ENCODE measurements at regions not wholly inside any gene's neighbourhood (a gene's known extent, or its start where the extent isn't known, plus 50 kb on each side); places are given as distances from the start of the nearest gene placed in this dataset.

DNA sequence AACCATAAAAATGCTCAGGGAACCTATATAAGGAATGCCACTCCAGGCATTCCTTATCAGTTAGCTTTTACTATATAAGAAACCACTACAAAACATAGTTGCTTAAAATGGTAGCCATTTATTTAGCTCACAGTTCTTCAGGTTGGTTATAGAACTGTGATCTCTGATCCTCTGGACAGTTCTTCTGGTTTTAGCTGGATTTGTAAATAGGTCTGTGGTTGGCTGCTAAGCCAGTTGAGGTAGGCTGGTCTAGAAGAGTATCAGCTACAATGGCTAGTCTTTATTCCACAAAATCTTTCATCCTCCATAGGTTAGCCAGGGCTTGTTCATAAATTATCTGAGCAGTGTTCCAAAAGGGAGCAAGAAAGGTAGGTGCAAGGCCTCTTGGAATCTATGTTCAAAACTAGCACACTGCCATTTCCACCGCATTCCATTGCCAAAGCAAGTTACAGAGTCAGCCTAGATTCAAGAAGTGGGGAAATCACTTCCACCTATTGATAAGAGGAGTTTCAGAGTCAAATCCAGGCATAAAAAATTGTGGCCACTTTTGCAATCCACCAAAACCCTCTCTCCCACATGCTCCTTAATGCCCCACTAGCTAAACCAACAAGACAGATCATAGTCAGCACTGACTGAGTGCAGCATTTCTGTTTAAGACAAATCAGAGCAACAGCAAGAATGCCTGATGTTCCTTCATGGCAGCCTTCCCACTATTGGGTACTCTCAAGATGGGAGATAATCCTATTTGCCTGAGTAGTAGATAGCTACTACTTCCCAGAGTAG lies 146.4 kb downstream of the IRS1 start:
- H3K4me1 ChIP-seq (ENCODE audit: control insufficient read depth, insufficient read depth, low read length), result peaks cover 14% of the 10 kb centered on the region
- no peak overlapping the region for H3K27ac ChIP-seq (ENCODE audit: low read length)
- H3K36me3 ChIP-seq (ENCODE audit: control insufficient read depth in 2 of 2, insufficient read depth in 2 of 2, low read length in 2 of 2), result no peaks in the 10 kb centered on the region
- H3K9me3 ChIP-seq (ENCODE audit: control insufficient read depth in 2 of 2, low read length in 2 of 2), result no peaks in the 10 kb centered on the region
- H3K27me3 ChIP-seq (ENCODE audit: control insufficient read depth in 1 of 2, insufficient read depth in 2 of 2, low read length in 2 of 2), result no peaks in the 10 kb centered on the region
- no peak overlapping the region for H3K9ac ChIP-seq (ENCODE audit: low read length in 2 of 2)
- H3K4me3 ChIP-seq (ENCODE audit: low read length in 2 of 2), result no peak overlapping the region

DNA sequence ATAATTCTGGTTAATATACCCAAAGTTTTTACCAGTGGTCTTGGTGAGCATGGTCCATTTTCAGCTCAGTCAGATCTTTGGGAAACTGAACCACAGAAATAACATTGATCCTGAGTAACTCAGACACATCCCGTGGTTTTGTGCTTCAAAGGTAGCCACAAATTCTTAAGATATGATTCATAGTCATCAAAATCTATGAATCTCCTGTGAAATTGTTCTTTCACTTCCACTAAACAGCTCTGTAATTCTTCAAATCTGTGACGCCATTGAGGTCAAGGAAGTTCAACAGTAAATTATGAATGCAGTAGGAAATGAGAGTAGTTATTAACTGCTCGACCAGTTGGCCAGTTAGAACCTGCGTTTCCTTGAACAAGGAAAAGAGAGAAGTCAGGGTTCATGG lies 147.3 kb downstream of the IRS1 start:
- H3K27ac ChIP-seq (ENCODE audit: low read length), result no peak overlapping the region
- H3K4me1 ChIP-seq (ENCODE audit: control insufficient read depth, insufficient read depth, low read length), result peaks cover 14% of the 10 kb centered on the region

DNA sequence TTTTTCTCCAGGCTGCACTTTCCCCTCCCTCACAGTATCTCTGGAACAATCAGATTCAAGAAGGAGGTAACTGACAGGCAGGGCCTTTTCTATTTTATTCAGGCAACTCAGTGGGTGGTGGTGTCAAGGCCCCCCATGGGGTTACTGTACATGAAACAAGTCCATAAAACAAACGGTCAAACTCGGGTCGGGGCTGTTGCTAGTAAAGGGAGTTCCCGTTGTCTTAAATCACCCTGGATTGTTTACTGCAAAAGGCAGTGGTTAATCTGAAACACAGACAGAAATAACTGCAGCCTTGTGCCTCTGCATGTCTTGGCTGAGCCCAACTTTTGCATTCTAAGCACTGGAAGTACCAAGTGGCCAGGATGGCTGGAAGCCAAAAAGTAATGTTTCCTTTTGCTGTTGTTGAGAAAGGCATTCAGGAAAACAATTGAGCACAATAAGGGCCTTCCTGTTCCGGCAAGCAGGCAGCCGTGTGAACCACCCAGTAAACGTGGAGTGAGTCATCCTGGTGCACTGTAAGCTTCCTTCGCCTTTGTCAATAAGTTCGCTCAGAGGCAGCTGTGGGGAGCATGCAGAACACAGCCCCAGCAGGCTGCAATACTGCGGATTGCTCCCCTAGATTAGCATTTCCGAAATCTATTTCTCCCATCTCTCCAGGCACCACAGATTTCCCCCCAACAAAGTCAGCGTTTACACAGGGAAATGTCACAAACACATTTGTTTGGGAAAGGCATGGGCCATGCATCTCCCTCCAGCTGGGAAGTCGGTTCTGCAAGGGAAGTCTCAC lies 149.6 kb downstream of the IRS1 start:
- H3K27me3 ChIP-seq (ENCODE audit: control insufficient read depth in 1 of 2, insufficient read depth in 2 of 2, low read length in 2 of 2), result no peaks in the 10 kb centered on the region
- peak overlapping the region; percentile 48 to 55 for H3K9ac ChIP-seq (ENCODE audit: low read length in 2 of 2)
- H3K4me3 ChIP-seq (ENCODE audit: low read length in 2 of 2), result peak overlapping the region in 1 of 2 donors; percentile 40
- H3K27ac ChIP-seq (ENCODE audit: low read length), result peak overlapping the region; percentile 75
- H3K4me1 ChIP-seq (ENCODE audit: control insufficient read depth, insufficient read depth, low read length), result peaks cover 14% of the 10 kb centered on the region
- no peaks in the 10 kb centered on the region for H3K36me3 ChIP-seq (ENCODE audit: control insufficient read depth in 2 of 2, insufficient read depth in 2 of 2, low read length in 2 of 2)
- H3K9me3 ChIP-seq (ENCODE audit: control insufficient read depth in 2 of 2, low read length in 2 of 2), result no peaks in the 10 kb centered on the region

More for the DNA sequence above, 147.3 kb downstream of the IRS1 start:
- Histone ChIP-seq H3K36me3 (ENCODE audit: control insufficient read depth in 2 of 2, insufficient read depth in 2 of 2, low read length in 2 of 2) (no peaks in the 10 kb centered on the region), H3K9me3 (ENCODE audit: control insufficient read depth in 2 of 2, low read length in 2 of 2) (no peaks in the 10 kb centered on the region), H3K4me3 (ENCODE audit: low read length in 2 of 2) (no peak overlapping the region), H3K27me3 (ENCODE audit: control insufficient read depth in 1 of 2, insufficient read depth in 2 of 2, low read length in 2 of 2) (no peaks in the 10 kb centered on the region), H3K9ac (ENCODE audit: low read length in 2 of 2) (no peak overlapping the region)

DNA sequence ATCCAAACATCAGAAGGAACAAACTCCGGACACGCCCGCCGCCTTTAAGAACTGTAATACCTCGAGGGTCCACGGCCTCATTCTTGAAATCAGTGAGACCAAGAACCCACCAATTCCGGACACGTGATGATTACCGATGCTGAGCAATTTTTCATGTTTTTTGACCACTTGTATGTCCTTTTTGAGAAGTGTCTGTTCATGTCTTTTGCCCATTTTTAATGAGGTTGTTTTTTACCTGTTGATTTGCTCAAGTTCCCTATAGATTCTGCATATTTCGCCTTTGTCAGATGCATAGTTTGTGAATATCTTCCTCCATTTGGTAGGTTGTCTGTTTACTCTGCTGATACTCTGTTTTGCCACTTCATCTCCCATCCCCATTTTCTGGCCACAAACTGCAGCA lies 150.4 kb downstream of the IRS1 start:
- peak overlapping the region in 1 of 2 donors; percentile 40 for H3K4me3 ChIP-seq (ENCODE audit: low read length in 2 of 2)
- H3K4me1 ChIP-seq (ENCODE audit: control insufficient read depth, insufficient read depth, low read length), result peaks cover 18% of the 10 kb centered on the region
- no peaks in the 10 kb centered on the region for H3K27me3 ChIP-seq (ENCODE audit: control insufficient read depth in 1 of 2, insufficient read depth in 2 of 2, low read length in 2 of 2)
- H3K36me3 ChIP-seq (ENCODE audit: control insufficient read depth in 2 of 2, insufficient read depth in 2 of 2, low read length in 2 of 2), result no peaks in the 10 kb centered on the region
- no peaks in the 10 kb centered on the region for H3K9me3 ChIP-seq (ENCODE audit: control insufficient read depth in 2 of 2, low read length in 2 of 2)
- no peak overlapping the region for H3K9ac ChIP-seq (ENCODE audit: low read length in 2 of 2)
- H3K27ac ChIP-seq (ENCODE audit: low read length), result peak overlapping the region; percentile 75

DNA sequence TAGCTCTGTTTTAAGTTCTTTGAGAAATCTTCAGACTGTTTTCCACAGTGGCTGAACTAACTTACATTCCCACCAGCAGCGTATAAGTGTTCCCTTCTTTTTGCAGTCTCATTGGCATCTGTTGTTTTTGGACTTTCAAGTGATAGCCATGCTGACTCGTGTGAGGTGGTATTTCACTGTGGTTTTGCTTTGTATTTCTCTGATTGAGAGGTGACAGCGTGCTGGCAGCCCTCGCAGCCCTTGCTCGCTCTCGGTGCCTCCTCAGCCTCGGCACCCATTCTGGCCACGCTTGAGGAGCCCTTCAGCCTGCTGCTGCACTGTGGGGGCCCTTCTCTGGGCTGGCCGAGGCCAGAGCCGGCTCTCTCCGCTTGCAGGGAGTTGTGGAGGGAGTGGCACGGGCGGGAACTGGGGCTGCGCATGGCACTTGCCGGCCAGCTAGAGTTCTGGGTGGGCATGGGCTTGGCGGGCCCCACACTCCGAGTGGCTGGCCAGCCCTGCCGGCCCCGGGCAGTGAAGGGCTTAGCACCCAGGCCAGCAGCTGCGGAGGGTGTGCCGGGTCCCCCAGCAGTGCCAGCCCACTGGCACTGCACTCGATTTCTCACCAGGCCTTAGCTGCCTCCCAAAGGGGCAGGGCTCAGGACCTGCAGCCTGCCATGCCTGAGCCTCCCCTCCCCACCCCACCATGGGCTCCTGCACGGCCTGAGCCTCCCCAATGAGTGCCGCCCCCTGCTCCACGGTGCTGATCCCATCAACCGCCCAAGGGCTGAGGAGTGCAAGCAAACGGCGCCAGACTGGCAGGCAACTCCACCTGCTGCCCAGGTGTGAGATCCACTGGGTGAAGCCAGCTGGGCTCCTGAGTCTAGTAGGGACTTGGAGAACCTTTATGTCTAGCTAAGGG lies 151.8 kb downstream of the IRS1 start:
- H3K27ac ChIP-seq (ENCODE audit: low read length), result no peak overlapping the region
- H3K27me3 ChIP-seq (ENCODE audit: control insufficient read depth in 1 of 2, insufficient read depth in 2 of 2, low read length in 2 of 2), result no peaks in the 10 kb centered on the region
- no peaks in the 10 kb centered on the region for H3K36me3 ChIP-seq (ENCODE audit: control insufficient read depth in 2 of 2, insufficient read depth in 2 of 2, low read length in 2 of 2)
- H3K9me3 ChIP-seq (ENCODE audit: control insufficient read depth in 2 of 2, low read length in 2 of 2), result no peaks in the 10 kb centered on the region
- peaks cover 22% of the 10 kb centered on the region for H3K4me1 ChIP-seq (ENCODE audit: control insufficient read depth, insufficient read depth, low read length)
- H3K4me3 ChIP-seq (ENCODE audit: low read length in 2 of 2), result no peak overlapping the region
- no peak overlapping the region for H3K9ac ChIP-seq (ENCODE audit: low read length in 2 of 2)

DNA sequence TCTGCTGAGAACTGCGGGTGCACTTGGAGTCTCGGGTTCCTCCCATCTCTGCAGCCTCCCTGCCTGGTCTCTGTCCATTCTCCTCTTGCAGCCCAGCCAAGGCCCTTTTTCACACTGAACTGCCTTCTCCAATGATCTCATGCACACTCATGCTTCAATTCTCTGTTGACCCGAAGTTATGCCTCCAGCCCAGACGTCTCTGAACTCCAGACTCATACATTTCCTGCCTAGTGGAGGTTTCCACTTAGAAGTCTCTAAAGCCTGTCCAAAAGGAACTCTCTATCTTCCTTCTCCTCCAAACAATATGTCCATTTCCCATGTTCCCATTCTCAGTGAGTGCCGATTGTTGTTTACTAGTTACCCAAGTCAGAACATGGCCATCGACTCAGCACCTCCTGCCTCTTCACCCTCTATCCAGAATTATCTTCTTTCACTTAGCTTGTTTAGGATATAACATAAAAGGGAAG lies 155.2 kb downstream of the IRS1 start:
- H3K9ac ChIP-seq (ENCODE audit: low read length in 2 of 2), result no peak overlapping the region

DNA sequence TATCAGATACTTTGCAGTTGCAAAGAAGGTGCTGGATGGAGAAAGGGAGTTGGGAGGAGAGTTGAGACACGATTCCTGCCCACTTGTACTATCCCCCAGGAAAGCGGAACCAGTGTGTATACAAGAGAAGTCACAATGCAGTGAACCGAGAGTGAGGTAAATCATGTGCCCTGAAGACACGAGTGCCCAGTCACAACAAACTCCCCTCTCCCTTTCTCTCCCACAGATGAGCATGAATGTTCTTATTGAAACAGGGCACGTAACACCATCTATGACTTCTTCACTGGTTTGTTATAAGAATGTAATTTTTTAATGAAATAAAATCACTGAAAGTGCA lies 155.7 kb downstream of the IRS1 start:
- peaks cover 9% of the 10 kb centered on the region for H3K4me1 ChIP-seq (ENCODE audit: control insufficient read depth, insufficient read depth, low read length)
- H3K9me3 ChIP-seq (ENCODE audit: control insufficient read depth in 2 of 2, low read length in 2 of 2), result peaks cover 0 to 5% of the 10 kb centered on the region in 2 donors
- H3K4me3 ChIP-seq (ENCODE audit: low read length in 2 of 2), result no peak overlapping the region
- H3K27me3 ChIP-seq (ENCODE audit: control insufficient read depth in 1 of 2, insufficient read depth in 2 of 2, low read length in 2 of 2), result no peaks in the 10 kb centered on the region
- H3K27ac ChIP-seq (ENCODE audit: low read length), result no peak overlapping the region
- H3K9ac ChIP-seq (ENCODE audit: low read length in 2 of 2), result no peak overlapping the region
- H3K36me3 ChIP-seq (ENCODE audit: control insufficient read depth in 2 of 2, insufficient read depth in 2 of 2, low read length in 2 of 2), result no peaks in the 10 kb centered on the region

More for the DNA sequence above, 155.2 kb downstream of the IRS1 start:
- H3K9me3 ChIP-seq (ENCODE audit: control insufficient read depth in 2 of 2, low read length in 2 of 2), result peaks cover 0 to 5% of the 10 kb centered on the region in 2 donors
- no peaks in the 10 kb centered on the region for H3K27me3 ChIP-seq (ENCODE audit: control insufficient read depth in 1 of 2, insufficient read depth in 2 of 2, low read length in 2 of 2)
- no peaks in the 10 kb centered on the region for H3K36me3 ChIP-seq (ENCODE audit: control insufficient read depth in 2 of 2, insufficient read depth in 2 of 2, low read length in 2 of 2)
- peak overlapping the region in 1 of 2 donors; percentile 29 for H3K4me3 ChIP-seq (ENCODE audit: low read length in 2 of 2)
- H3K4me1 ChIP-seq (ENCODE audit: control insufficient read depth, insufficient read depth, low read length), result peaks cover 10% of the 10 kb centered on the region
- no peak overlapping the region for H3K27ac ChIP-seq (ENCODE audit: low read length)

DNA sequence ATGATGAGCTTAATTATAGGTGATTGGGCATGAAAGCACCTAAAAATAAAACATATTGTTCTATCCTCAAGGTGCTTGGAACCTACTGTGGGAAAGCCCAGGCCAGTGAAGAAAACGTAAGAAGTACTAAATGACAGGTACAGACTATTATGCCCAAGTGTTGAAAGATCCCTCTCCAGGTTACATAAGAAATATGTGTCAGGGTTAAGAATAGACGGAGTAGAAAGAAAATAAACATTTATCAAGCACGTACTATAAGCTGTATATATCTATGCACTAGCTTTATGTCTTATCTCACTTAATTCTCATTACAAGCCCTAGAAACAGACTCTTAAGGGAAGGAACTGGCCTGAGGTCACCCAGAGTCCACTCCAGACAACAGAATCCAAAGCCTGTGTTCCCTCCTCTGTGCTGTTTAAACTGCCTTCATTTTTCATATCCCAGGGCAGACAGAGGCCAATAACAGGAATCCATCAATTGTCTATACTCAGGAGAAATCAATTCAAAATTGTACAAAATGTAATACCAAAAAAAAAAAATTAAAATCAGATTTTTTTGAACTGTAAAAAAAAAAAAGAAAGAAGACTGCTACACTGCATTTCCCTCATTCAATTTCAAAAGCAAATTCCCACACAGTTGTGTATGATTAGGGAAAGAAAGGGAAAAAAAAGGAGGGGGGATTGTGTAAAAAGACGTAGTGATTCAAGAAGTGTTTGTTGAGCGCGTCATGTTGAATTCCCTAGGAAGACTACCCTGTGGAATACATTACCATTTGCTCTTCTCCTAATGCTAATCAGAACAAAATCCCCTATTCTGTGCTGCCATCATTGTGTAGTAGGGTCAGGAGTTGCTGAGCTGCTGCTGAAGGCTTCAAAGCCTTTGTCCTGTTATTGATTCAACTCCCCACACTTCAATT lies 156.3 kb downstream of the IRS1 start:
- Histone ChIP-seq H3K9me3 (ENCODE audit: control insufficient read depth in 2 of 2, low read length in 2 of 2) (peaks cover 0 to 5% of the 10 kb centered on the region in 2 donors), H3K36me3 (ENCODE audit: control insufficient read depth in 2 of 2, insufficient read depth in 2 of 2, low read length in 2 of 2) (no peaks in the 10 kb centered on the region), H3K27me3 (ENCODE audit: control insufficient read depth in 1 of 2, insufficient read depth in 2 of 2, low read length in 2 of 2) (no peaks in the 10 kb centered on the region), H3K4me1 (ENCODE audit: control insufficient read depth, insufficient read depth, low read length) (peaks cover 9% of the 10 kb centered on the region), H3K4me3 (ENCODE audit: low read length in 2 of 2) (no peak overlapping the region), H3K27ac (ENCODE audit: low read length) (no peak overlapping the region), H3K9ac (ENCODE audit: low read length in 2 of 2) (no peak overlapping the region)

DNA sequence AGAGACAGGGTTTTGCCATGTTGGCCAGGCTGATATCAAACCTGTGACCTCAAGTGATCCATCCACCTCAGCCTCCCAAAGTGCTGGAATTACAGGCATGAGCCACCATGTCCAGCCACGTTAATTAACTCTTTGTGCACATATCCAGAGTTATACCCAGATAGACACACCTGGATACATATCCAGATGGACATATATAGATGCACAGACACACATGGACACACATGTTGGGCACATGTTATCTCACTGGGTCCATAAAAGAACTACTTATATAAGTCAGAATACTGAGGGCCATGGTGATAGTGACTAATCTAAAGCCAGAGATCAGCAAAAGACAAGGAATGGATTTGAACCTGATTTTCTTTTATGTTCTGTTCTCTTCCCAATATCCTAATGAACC lies 158.6 kb downstream of the IRS1 start:
- H3K9ac ChIP-seq (ENCODE audit: low read length in 2 of 2), result no peak overlapping the region
- no peak overlapping the region for H3K27ac ChIP-seq (ENCODE audit: low read length)
- no peaks in the 10 kb centered on the region for H3K36me3 ChIP-seq (ENCODE audit: control insufficient read depth in 2 of 2, insufficient read depth in 2 of 2, low read length in 2 of 2)
- H3K9me3 ChIP-seq (ENCODE audit: control insufficient read depth in 2 of 2, low read length in 2 of 2), result peaks cover 0 to 5% of the 10 kb centered on the region in 2 donors
- no peaks in the 10 kb centered on the region for H3K27me3 ChIP-seq (ENCODE audit: control insufficient read depth in 1 of 2, insufficient read depth in 2 of 2, low read length in 2 of 2)
- H3K4me3 ChIP-seq (ENCODE audit: low read length in 2 of 2), result no peak overlapping the region
- H3K4me1 ChIP-seq (ENCODE audit: control insufficient read depth, insufficient read depth, low read length), result peaks cover 9% of the 10 kb centered on the region
